ENCODE measurements at regions not wholly inside any gene's neighbourhood (a gene's known extent, or its start where the extent isn't known, plus 50 kb on each side); places are given as distances from the start of the nearest gene placed in this dataset.

DNA sequence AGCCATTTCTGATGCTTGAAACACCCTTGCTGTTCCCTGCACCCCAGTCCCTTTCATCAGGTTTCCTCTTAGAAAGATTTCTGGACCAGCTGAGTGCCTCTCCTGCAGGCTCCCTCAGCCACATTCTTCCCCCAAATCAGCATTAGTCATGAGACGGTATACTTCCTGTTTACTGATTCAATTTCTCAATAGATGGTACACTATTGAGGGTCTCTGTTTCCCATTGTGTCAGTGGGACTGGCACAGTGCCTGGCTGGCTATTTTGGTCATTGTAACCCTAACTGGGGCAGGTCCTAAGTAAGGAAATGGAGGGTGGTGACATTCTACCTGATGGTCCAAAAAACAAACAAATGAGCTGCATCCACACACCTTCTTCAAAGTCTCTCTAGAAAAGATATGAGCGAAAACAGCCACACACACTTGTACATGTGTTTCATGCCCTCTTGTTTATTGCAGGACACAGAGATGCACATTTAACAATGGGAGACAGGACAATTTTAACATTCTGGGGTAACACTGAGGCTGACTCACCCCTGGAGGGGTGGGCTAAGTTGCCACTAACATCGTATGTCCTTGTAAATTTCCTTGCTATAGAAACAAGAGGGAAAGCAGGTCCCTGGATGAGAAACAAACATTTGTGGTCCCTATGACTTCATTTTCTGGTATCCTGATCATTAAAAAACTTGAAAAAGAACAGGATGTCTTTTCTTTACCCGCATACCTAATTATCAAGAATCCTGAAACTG is 77.5 kb downstream of the RRAGC start:
- intact Hi-C loops (cut with micrococcal nuclease) = no loop called here
- BruUV-seq (replicated peaks) = no TSS peak
- TF ChIP-seq RBM17 (IDR thresholded peaks at IDR 0.05; ENCODE audit: borderline replicate concordance, low read depth, low read length) = no peak
- TF ChIP-seq ZNF277 (CRISPR knock-in tag; IDR thresholded peaks at IDR 0.05; ENCODE audit: borderline replicate concordance) = no peak
- TF ChIP-seq TCFL5 (CRISPR knock-in tag; conservative IDR thresholded peaks at IDR 0.05) = no peak
- TF ChIP-seq ILF3 (IDR thresholded peaks at IDR 0.05; ENCODE audit: borderline replicate concordance) = no peak
- TF ChIP-seq PTBP1 (IDR thresholded peaks at IDR 0.05; ENCODE audit: low read depth, low read length) = no peak
- TF ChIP-seq PATZ1 (CRISPR knock-in tag; IDR thresholded peaks at IDR 0.05; ENCODE audit: borderline replicate concordance) = no peak
- TF ChIP-seq ATF4 (CRISPR knock-in tag; IDR thresholded peaks at IDR 0.05) = no peak
- TF ChIP-seq KLF16 (IDR thresholded peaks at IDR 0.05) = no peak
- no peak for TF ChIP-seq CEBPB (tag; IDR thresholded peaks at IDR 0.05)
- TF ChIP-seq ESRRB (CRISPR knock-in tag; IDR thresholded peaks at IDR 0.05; ENCODE audit: borderline replicate concordance) = no peak
- no peak for TF ChIP-seq ZFP36 (IDR thresholded peaks at IDR 0.05; ENCODE audit: low read depth, low read length, partially characterized antibody)
- TF ChIP-seq, protein P1, sequence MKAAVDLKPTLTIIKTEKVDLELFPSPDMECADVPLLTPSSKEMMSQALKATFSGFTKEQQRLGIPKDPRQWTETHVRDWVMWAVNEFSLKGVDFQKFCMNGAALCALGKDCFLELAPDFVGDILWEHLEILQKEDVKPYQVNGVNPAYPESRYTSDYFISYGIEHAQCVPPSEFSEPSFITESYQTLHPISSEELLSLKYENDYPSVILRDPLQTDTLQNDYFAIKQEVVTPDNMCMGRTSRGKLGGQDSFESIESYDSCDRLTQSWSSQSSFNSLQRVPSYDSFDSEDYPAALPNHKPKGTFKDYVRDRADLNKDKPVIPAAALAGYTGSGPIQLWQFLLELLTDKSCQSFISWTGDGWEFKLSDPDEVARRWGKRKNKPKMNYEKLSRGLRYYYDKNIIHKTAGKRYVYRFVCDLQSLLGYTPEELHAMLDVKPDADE (conservative IDR thresholded peaks at IDR 0.05; ENCODE audit: control insufficient read depth, low read depth, low read length) = no peak
- TF ChIP-seq NRF1 (conservative IDR thresholded peaks at IDR 0.05 in 1 of 2, IDR thresholded peaks at IDR 0.05 in 1 of 2) = no peak
- TF ChIP-seq ZNF764 (CRISPR knock-in tag; IDR thresholded peaks at IDR 0.05; ENCODE audit: low read depth) = no peak
- TF ChIP-seq RBM14 (IDR thresholded peaks at IDR 0.05; ENCODE audit: borderline replicate concordance, insufficient read depth, low read depth, low read length) = no peak

More for the DNA sequence above, 77.5 kb downstream of the RRAGC start:
- H3K27me3 ChIP-seq (ENCODE audit: control insufficient read depth in 2 of 2, insufficient read depth in 2 of 2, low read length in 2 of 2) = no peaks in the 10 kb centered on the region
- peaks cover 30 to 55% of the 10 kb centered on the region in 2 experiments for H3K4me1 ChIP-seq (replicated peaks in 1 of 2; ENCODE audit: control insufficient read depth in 2 of 2, insufficient read depth in 2 of 2, low read length in 2 of 2)
- ATAC-seq = no peak
- POLR2A ChIA-PET = interaction anchor here (0.5 to 1.7 kb wide), 5 partner anchors 7 to 720 kb away, joined by 3 to 5 read pairs (median 4); no protein-coding TSS in a partner anchor
- no peaks in the 10 kb centered on the region for H3K9me3 ChIP-seq (replicated peaks; ENCODE audit: control insufficient read depth, insufficient read depth, low read depth, low read length)
- no peak overlapping the region for H3K9ac ChIP-seq (ENCODE audit: insufficient read depth in 1 of 2, low read depth in 2 of 2, low read length in 2 of 2)
- 42% methylated on average over 4 of the region's 4 CpGs for WGBS (ENCODE audit: insufficient coverage, low coverage, missing lambda C conversion rate)
- no peak for FAIRE-seq
- no peaks in the 10 kb centered on the region for H3K36me3 ChIP-seq (ENCODE audit: control insufficient read depth, insufficient read depth, low read length)
- in situ Hi-C loops (cut with MboI) = no loop called here
- DNase-seq (ENCODE audit: extremely low read depth in 1 of 4, low spot score in 3 of 4) = no peak
- CTCF ChIA-PET (ENCODE audit: low intra/inter-chr PET ratio) = no interaction called here
- peak overlapping the region; percentile 68 for H2AFZ ChIP-seq (ENCODE audit: low read depth, low read length)
- H3K27ac ChIP-seq (ENCODE audit: extremely low read depth, low read depth, low read length) = no peak overlapping the region
- no peaks in the 10 kb centered on the region for H4K20me1 ChIP-seq (replicated peaks; ENCODE audit: control insufficient read depth, insufficient read depth, low read length)
- no peaks in the 10 kb centered on the region for H3K79me2 ChIP-seq (ENCODE audit: control insufficient read depth, insufficient read depth, low read length)
- no peak overlapping the region for H3K4me2 ChIP-seq (ENCODE audit: insufficient read depth, low read length)
- H3K9me1 ChIP-seq (ENCODE audit: control insufficient read depth, insufficient read depth, low read length) = peaks cover 4% of the 10 kb centered on the region
- no peak overlapping the region for H3K4me3 ChIP-seq

All from K562 (cell line).